Hematopoietic multipotent progenitor cell (in vitro differentiated cells): ENCODE measurements at regions not wholly inside any gene's neighbourhood (a gene's known extent, or its start where the extent isn't known, plus 50 kb on each side); places are given as distances from the start of the nearest gene placed in this dataset.
A peak's percentile ranks its signal among the peaks of the same experiment; 100 is the strongest.

Source experiments
- DNase-seq, 3 donors: peaks; one replicate each; pipeline ENCODE4 v3.0.0-alpha.2; 2011 to 2015; ENCODE audit warnings: low read depth in 2 of 3, low spot score in 2 of 3

DNA sequence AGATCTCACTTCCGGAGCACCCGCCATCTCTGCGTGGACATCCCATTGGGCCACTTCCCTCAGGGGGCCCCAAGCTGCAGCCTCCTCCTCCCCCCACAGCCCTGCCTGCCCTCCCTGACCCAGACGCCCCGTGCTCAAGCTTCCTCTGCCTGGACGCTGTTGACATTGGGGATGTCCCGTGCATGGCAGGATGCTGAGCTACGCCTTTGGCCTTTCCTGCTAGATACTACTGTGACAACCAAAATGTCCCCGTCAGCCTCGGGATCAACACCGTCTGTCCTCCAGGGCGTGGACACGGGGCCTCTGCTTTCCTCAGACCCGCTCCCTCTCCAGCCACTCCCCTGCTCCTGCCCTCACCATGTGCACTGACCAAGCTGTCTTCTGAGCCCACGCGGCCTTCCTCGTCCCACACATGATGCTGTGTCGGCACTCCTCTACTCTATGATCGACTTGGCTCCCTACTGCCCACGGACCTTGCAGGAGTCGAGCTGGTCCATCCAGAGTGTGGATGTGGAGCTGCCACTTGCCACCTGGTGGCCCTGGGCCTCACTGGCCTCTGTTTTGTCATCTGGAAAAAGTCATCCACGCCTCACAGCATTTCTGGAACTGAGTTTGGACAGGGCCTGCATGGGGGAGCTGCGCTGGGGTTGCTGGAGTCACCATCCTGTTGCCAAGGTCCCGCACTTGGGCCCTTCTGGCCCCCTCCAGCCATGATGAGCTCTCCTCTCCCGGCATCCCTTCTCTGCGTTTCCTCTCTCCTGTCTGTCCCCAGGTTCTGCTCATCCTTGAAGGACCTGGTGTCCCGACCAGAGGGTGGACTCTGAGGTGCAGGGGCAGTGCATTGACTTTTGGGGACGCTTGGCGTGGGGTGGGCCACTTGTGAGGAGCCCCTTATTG is 221.7 kb upstream of the CIBAR2 start:
- DNase-seq, result no peak

- peak in 2 of 3 donors; percentile 81 to 89 for DNase-seq
Measured at GRCh38 chr16:85334718-85335583, 222.7 kb upstream of the CIBAR2 start.

DNA sequence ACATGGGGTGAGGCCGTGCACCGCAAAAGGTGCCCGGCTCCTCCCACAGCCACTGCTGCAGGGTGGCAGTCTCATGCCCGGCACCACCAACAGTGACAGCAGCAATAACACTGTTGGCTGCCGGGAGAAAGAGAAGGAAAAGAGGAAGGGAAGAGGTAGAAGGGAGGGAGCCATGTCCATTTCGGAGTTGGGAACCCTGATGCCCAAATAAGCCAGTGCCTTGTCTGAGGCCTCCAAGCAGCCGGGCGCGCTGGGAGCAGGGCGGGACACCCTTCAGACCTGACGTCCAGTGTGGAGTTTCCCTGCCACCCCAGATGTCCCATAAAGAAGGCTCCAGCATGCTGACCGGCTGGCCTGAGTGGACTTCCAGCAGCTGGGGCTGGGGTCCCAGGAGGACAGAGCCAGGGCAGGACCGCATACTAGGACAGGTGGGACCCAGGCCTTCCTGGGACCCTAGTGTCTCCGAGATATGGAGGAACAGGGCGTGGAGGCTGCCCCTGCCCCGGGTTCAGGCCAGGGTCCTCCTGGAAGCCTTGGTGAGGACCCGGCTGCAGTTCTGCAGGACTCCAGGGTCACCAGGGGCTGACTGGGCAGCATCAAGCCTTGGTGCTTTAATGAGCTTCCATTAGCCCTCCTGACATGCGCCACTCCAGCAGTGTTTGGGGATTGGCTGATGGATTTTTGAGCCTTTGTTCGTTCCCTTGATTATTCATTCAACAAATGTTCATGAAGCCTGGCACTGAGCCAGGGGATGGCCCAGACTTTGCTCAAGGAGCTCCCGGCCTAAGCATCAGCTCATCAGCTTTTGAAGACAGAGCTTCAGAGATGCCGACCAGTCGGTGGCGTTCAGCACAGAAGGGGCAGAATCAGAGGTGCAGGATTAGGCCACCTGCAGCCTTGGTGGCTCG is 223.6 kb upstream of the CIBAR2 start:
- no peak for DNase-seq

- DNase-seq, result no peak
Measured at GRCh38 chr16:85337910-85338637, 225.8 kb upstream of the CIBAR2 start.

GRCh38 chr16:85338638-85338982 is 226.3 kb upstream of the CIBAR2 start:
- no peak for DNase-seq

- no peak for DNase-seq
Measured at GRCh38 chr16:85338989-85339685, 226.9 kb upstream of the CIBAR2 start.

DNA sequence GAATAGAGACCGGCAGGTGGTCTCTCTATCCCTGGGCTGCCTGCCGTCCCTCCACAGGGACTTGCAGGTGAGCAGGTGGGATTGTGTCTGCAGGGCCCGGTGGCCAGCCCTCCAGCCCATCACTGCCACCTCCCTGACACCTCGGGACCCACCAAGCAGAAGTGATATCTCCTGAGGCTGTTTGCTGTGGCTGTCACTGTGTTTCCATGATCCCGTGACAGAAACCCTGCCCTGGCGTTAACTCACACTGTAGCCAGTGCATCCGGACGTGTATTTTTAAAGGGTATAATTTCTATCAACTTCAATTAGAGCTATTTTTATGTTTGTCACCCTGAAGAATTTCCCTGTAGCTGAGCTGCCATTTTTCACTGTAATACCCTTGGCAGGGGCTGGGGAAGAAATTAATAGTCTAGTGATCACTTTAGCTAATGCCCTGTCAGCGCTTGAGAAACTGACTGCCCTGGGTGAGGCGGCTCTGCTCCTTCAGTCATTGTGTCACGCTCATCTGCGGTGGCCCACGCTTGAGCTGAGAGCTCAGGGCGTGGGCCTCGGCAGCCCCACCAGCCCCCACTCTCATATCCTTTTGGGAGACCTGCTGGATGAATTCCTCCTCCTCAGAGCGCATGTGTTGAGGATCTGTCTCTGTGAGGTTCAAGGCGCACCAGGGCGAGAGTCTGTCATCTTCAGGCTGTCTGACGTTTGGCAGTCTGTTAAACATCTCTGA is 229.9 kb upstream of the CIBAR2 start:
- DNase-seq, result no peak

GRCh38 chr16:85344502-85345128 is 232.3 kb upstream of the CIBAR2 start:
- no peak for DNase-seq

GRCh38 chr16:85345129-85345639 is 232.9 kb upstream of the CIBAR2 start:
- DNase-seq, result no peak

DNA sequence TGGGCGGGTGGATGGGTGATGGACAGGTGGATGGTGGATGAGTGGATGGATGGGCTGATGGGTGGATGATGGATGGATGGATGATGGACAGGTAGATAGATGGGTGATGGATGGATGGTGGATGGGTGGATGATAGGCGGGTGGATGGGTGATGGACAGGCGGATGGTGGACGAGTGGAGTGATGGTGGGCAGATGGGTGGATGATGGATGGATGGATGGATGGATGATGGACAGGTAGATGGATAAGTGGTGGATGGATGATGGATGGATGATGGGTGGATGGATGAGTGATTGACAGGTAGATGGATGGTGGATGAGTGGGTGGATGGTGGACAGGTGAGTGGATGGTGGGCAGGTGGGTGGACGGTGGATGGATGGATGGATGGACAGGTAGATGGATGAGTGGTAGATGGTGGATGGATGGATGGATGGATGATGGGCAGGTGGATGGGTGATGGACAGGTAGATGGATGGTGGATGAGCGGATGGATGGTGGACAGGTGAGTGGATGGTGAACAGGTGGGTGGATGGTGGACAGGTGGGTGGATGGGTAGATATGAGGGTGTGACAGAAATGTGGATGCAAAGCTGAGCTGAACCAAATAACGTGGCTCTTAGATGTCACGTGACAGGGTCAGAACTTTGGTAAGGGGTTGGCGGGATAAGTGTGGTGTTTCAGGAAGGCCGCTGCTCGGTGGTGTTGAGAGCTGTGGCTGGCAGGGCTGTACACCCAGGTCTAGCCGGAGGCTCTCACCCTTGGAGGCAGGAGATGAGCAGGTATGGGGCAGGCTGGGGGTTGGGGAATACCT is 234.3 kb upstream of the CIBAR2 start:
- DNase-seq, result no peak

GRCh38 chr16:85347213-85347591 is 234.9 kb upstream of the CIBAR2 start:
- peak in 2 of 3 donors; percentile 57 to 70 for DNase-seq

DNA sequence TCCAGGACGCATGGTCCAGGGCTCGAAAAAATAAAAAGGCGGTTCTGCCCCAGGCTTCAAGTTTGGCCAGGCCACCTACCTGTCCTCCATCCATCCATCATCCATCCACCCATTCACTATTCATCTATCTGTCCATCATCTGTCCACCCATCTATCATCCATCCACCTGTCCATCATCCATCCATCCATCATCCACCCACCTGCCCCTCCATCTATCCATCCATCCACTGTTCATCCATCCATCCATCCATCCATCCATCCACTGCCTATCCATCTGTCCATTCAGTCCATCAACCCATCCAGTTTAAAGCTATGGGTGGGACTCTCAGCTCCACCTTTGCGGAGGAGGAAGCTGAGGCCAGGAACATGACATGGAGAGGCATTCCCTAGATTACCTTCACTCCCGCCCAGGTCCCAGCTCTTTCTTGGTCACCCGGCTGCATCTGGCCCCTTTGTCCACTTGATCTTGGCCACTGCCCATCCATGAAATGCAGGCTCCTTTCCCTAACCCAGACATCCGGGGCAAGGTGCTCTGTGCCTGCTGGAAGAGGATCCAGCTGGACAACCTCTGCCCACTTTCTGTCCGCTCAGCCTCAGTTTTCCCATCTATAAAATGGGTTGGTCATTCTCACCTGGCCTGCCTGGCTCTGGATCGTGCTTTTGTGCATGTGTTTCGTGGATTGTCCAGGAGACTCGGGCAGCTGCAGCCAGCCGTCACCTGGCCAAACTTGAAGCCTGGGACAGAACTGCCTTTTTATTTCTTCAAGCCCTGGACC is 236.0 kb upstream of the CIBAR2 start:
- no peak for DNase-seq

DNA sequence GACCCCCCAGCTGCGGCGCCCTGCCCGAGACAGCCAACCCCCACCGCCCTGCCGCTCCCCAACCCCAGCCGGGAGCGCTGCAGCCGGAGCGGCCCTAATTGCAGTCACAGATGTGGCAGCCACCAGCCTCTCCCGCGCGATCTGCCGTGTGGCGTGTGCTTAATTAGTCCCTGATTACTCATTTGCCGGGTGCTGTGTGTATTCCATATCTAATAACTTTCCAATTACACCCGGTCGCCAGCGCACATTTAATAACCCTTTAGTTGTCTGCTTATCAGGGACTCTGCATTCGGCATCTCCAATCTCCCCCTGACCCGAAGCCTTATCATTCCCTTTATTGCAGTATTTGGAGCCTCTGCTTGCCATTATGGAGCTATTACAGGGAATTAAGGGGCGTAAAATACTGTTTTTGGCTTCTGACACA is 236.7 kb upstream of the CIBAR2 start:
- DNase-seq, result no peak

GRCh38 chr16:85349365-85350145 is 237.3 kb upstream of the CIBAR2 start:
- DNase-seq, result no peak

DNA sequence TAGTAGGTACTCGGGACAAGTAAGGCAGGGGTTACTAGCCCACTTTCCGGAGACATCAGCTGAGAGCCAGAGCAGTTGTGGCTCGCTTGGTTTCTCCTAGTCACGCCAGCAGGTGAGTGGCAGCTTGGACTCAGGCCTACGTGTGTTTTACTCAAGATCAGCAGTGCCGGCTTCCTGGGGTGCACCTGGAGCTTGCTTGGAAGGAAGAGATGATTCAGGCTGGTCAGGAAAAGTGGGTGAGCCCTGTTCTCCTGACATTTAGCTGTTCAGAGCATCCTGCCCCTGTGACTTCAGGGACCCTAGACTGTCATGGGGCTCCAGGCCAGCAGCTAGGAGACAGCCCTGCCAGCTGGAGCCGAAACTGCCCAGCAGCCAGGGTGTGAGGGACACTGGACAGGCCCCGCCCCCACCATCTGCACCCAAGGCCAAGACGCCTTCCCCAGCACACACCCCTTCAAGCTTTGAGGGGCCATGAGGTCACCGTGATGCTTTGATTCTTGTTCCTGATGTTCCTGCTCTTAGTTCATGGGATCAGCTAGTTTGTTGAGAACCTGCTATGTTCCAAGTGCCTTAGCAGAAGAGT is 238.0 kb upstream of the CIBAR2 start:
- DNase-seq, result no peak
